ENCODE measurements at regions not wholly inside any gene's neighbourhood (a gene's known extent, or its start where the extent isn't known, plus 50 kb on each side); places are given as distances from the start of the nearest gene placed in this dataset.

- TF ChIP-seq ZNF843 (tag by site-specific recombination; IDR thresholded peaks at IDR 0.05) (no peak), CTCF (tag by site-specific recombination; IDR thresholded peaks at IDR 0.05) (no peak), ZNF274 (IDR thresholded peaks at IDR 0.05; ENCODE audit: low read length) (no peak), ZNF274 (tag by site-specific recombination; IDR thresholded peaks at IDR 0.05; ENCODE audit: borderline replicate concordance) (no peak), PRDM4 (tag by site-specific recombination; IDR thresholded peaks at IDR 0.05) (no peak), KLF8 (tag by site-specific recombination; IDR thresholded peaks at IDR 0.05) (no peak)
Observed at GRCh38 chr13:70362820-70363570, 254.7 kb upstream of the KLHL1 start.

Measured in HEK293 (cell line).